Muscle of arm (tissue), 1 donor: ENCODE measurements at regions not wholly inside any gene's neighbourhood (a gene's known extent, or its start where the extent isn't known, plus 50 kb on each side); places are given as distances from the start of the nearest gene placed in this dataset.
"Not testable (repeated sequence)": the region's sequence is repeated elsewhere in the genome, so short reads cannot be mapped to it uniquely, and the experiment has no call there.

Experiments
- DNase-seq: peaks from one replicate; pipeline ENCODE4 v3.0.0-alpha.2; 2013

GRCh38 chr13:82011355-82011754 lies 1670.4 kb upstream of the SPRY2 start:
- DNase-seq: no peak

- DNase-seq: no peak
Measured at GRCh38 chr13:82010780-82011179, 1669.9 kb upstream of the SPRY2 start.

GRCh38 chr13:82002710-82003109 lies 1661.8 kb upstream of the SPRY2 start:
- no peak for DNase-seq

- no peak for DNase-seq
Measured at GRCh38 chr13:81995316-81995715, 1654.4 kb upstream of the SPRY2 start.

- no peak for DNase-seq
Measured at GRCh38 chr13:81990652-81991051, 1649.7 kb upstream of the SPRY2 start.

GRCh38 chr13:81988567-81988966 lies 1647.6 kb upstream of the SPRY2 start:
- DNase-seq: no peak

- DNase-seq: no peak
Measured at GRCh38 chr13:81987677-81988357, 1646.9 kb upstream of the SPRY2 start.

GRCh38 chr13:81987159-81987558 lies 1646.2 kb upstream of the SPRY2 start:
- DNase-seq: no peak

GRCh38 chr13:81986308-81986707 lies 1645.4 kb upstream of the SPRY2 start:
- no peak for DNase-seq

- no peak for DNase-seq
Measured at GRCh38 chr13:81957121-81957520, 1616.2 kb upstream of the SPRY2 start.

- DNase-seq: peak; percentile 15
Measured at GRCh38 chr13:81929988-81930387, 1589.1 kb upstream of the SPRY2 start.

- DNase-seq: no peak
Measured at GRCh38 chr13:81927347-81927746, 1586.4 kb upstream of the SPRY2 start.

GRCh38 chr13:81917810-81918209 lies 1576.9 kb upstream of the SPRY2 start:
- DNase-seq: no peak

GRCh38 chr13:81916461-81916860 lies 1575.5 kb upstream of the SPRY2 start:
- DNase-seq: no peak

GRCh38 chr13:81907787-81908372 lies 1567.0 kb upstream of the SPRY2 start:
- no peak for DNase-seq

- DNase-seq: no peak
Measured at GRCh38 chr13:81888855-81889254, 1547.9 kb upstream of the SPRY2 start.

- no peak for DNase-seq
Measured at GRCh38 chr13:81874681-81875661, 1534.0 kb upstream of the SPRY2 start.

- DNase-seq: no peak
Measured at GRCh38 chr13:81874253-81874652, 1533.3 kb upstream of the SPRY2 start.

- peak; percentile 8 for DNase-seq
Measured at GRCh38 chr13:81872581-81872980, 1531.7 kb upstream of the SPRY2 start.

GRCh38 chr13:81871751-81872325 lies 1530.9 kb upstream of the SPRY2 start:
- not testable (repeated sequence) for DNase-seq

GRCh38 chr13:81848291-81848690 lies 1507.4 kb upstream of the SPRY2 start:
- no peak for DNase-seq

GRCh38 chr13:81846771-81847170 lies 1505.8 kb upstream of the SPRY2 start:
- no peak for DNase-seq
